NCI-H1417 treated with DMSO at 0.1 percent for 48 hours (cell line): ENCODE measurements at regions not wholly inside any gene's neighbourhood (a gene's known extent, or its start where the extent isn't known, plus 50 kb on each side); places are given as distances from the start of the nearest gene placed in this dataset.
"Not testable (repeated sequence)": the region's sequence is repeated elsewhere in the genome, so short reads cannot be mapped to it uniquely, and the experiment has no call there.

ENCODE experiments used
- DNase-seq: peaks from one replicate; lab custom pipeline; 2025; lab: John Stamatoyannopoulos, UW

DNA sequence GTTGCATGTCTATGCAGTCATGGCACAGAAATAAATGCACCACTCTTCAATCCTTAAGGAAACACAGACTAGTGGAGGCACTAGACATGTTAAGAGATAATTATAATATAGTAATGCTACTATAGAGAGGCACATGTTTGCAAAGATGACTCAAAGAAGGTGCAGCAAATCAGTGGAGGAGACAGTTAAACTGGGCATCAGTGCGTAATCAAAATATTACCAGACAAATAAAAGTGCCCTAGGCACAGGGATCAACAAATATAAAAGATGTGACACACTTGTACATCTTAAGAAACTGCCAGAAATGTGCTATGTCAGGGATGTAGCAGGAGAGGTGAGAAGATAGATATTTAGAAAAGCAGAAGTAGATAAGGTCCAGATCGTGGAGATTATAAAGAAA, 642.1 kb downstream of the SLCO4C1 start:
- DNase-seq = no peak

DNA sequence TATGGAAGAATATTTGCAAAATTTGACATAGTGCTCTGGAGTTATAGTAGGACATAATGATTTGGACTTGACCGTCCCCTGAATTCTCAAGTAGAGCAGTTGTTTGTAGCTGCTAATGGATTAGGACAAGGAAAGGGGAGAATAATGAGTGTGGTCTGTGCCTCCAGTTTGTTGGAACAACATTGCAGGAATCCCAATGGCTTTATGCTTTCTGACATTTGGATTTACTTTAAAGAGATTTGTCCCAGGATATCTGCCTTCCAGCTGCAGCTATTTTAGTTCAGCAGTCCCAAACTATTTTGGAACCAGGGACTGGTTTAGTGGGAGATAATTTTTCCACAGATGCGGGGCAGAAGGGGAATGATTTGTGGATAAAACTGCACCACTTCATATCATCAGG, 648.2 kb downstream of the SLCO4C1 start:
- DNase-seq = no peak

DNA sequence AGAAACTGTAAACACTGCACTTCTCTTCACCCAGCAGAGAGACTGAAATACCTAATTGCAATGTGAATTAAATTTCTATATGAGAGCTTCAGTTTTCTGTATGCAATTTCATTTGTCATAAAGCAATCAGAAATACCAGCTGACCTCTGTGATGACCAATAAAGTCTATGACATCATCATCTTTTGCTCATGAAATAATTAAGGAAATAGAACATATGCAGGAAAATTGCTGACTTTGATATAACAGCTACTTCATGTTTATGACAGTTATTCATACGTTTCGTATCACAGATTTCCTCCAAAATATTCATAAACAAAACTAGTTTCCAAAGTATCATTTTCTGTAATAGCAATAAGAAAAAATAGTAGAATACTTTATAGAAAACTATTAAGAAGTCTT, 652.3 kb downstream of the SLCO4C1 start:
- no peak for DNase-seq

DNA sequence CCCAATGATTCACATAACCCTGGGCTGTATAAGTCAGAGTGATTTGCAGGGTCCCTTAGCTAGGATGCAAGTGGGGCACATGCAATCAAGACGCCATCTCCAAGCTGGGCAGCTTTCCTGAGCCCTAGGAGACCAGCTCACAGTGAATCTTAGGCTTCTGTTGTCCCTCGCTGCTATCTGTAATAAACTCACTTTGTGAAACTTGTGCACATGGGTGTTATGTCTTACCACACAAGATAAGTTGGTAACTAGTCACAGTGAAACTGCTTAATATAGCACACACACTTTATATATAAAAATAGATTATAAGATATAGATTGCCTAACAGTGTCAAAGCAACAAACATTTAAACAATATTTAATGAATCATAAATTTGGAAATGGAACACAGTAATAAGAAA, 658.5 kb downstream of the SLCO4C1 start:
- DNase-seq = no peak

DNA sequence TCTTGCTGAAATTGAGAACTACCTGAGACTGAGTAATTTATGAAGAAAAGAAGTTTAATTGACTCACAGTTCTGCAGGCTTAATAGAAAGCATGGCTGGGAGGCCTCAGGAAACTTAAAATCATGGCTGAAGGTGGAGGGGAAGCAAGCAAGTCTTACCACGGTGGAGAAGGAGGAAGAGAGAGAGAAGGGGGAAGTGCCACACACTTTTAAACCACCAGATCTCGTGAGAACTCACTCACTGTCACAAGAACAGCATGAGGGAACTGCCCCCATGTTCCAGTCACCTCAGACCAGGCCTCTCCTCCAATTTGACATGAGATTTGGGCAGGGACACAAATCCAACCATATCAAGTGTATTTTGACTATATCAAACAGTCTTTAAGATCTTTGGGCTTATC, 668.3 kb downstream of the SLCO4C1 start:
- not testable (repeated sequence) for DNase-seq

DNA sequence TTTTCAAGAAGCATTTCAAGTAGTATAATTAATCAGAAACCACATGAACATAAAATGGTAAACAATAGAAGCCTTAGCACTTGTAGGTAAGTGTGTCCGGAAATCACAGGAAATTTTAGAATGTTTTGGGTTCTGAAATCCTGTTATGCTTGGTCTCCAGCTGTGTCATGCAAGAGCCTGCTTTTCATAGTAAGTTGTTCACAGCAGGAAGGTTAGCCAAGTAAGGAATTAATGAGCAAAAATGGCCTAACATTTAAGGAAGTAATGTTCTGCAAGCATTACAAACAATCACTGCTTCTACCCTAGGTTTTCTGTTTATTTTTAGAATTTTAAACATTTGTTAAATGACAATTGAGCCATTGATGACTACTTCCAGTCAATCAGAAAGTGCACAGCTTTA, 669.5 kb downstream of the SLCO4C1 start:
- DNase-seq = peak; percentile 34

DNA sequence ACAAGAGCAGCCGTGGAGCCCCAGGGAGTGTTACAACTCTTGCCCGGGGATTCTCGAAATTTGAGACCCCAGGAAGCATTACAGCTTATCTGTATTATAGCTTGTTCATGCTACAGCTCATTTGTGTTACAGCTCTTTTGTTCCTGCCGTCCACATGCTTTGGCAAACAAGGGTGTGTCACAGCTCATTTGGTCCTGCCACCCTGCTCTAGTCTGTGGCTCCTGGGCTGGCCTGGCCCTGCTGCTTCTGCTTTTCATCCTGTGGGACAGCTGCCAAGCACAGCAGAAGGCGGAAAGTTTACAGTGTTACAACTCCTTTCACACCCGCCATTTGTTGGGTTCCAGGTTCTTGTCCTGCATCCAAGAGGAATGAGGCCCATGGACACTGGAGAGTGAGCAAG, 685.0 kb downstream of the SLCO4C1 start:
- DNase-seq = no peak

DNA sequence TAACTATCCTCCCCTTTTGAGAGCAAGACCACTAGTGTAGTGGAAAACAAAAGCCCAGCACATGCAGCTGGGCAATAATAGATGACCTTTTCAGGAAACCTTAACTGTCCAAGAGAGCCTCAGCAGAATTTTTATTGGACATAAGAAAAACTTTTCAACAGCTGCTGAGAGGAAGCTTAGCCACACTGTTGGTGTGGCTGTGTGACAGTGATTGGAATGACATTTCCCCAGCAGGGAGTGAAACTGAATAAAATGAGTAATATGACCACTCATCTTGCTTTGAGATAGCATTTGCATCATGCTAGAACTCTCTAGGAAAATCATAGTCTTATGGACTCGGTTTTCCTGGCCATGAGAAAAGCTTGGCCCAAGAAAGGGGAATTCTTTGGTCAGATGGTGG, 687.8 kb downstream of the SLCO4C1 start:
- DNase-seq = no peak

DNA sequence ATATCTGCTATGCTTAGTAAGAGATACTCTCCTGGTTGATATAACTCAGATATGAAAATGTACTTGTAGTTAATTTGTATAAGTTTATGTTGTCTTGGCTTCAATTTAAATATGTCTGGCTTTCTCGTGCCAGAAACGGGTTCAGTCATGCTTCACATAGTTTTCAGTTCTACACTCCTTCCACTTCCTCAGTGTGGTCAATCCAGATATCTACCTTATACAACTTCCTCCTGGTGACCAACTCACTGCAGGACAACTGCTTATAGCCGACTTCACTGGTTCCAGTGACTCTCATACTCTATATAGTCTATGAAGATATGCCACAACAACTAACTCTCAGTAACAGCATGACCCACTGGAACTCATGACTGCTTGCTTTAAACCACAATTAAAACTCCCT, 690.4 kb downstream of the SLCO4C1 start:
- DNase-seq = no peak

DNA sequence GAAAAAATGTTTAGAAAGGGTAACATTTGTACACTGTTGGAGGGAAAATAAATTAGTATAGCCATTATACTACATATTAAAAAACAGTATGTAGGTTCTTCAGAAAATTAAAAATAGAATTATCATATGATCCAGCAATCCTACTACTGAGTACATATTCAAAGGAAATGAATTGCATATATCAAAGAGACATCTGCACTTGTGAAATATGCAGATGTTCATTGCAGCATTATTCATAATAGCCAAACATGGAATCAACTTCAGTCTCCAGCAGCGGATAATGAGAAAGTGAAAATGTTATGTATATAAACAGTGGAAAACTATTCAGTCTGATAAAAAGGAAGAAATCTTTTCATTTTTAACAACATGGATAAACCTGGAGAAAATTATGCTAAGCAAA, 695.5 kb downstream of the SLCO4C1 start:
- DNase-seq = no peak

DNA sequence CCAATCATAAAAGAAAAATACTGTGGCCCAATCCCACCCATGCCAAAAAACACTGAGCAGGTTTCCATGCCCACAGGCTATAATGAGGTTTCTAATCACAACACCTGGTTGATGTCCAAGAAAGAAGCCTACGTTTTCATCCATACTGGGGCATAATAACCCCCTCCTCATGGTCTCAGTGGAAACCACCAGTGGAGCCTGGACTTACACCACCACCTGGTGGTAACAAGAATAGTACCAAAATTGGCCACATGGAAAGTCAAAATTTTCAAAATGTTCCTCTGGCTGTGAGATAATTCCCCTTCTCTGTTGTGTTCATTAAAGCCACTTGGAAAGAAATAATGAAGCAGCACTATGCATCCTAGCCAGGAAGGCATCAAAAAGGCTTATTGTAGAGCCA, 687.3 kb upstream of the ST8SIA4 start:
- DNase-seq = no peak

DNA sequence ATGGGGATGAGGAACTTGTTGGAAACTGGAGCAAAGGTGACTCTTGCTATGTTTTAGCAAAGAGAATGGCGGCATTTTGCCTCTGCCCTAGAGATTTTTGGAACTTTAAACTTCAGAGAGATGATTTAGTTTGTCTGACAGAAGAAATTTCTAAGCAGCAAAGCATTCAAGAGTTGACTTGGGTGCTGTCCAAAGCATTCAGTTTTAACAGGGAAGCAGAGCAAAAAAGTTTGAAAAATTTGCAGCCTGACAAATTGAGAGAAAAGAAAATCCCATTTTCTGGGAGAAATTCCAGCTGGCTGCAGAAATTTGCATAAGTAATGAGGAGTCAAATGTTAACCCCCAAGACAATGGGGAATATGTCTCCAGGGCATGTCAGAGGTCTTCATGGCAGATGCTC, 682.3 kb upstream of the ST8SIA4 start:
- DNase-seq = no peak

DNA sequence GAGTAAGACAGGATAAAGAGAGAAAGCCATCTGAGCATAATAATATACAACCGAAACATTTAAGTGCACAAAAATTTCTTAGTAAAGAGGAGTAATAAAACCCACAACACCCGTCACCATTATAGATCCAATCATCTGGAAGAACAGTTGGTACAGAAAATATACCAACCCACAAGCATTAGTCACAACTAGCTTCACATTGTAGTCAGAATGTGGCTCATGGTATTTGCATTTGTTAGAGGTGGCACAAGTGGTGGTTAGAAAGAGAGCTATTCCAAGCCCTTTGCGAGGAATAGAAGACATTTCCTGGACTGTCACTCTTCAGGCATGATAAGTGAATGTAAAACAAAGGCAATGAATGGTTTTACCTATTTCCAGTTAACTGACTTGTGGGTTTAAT, 677.5 kb upstream of the ST8SIA4 start:
- DNase-seq = no peak

DNA sequence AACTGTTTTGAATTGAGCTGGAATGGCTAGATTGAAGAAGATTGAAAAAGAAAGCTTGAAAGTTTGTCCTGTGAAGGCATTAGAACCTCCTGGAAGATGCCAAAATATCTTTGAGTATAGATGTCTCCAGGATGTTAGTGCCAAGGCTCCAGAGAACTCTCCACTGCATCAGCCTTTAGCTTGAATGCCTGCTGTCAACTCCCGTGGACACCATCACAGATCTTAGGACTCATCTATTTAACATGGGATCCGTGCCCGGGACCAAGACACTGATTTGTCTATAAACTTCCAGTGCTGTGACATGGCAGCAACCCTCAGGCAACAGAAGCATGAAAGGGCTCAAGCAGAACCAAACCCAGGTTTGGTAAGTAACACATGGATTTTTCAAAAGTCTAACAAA, 670.9 kb upstream of the ST8SIA4 start:
- no peak for DNase-seq

DNA sequence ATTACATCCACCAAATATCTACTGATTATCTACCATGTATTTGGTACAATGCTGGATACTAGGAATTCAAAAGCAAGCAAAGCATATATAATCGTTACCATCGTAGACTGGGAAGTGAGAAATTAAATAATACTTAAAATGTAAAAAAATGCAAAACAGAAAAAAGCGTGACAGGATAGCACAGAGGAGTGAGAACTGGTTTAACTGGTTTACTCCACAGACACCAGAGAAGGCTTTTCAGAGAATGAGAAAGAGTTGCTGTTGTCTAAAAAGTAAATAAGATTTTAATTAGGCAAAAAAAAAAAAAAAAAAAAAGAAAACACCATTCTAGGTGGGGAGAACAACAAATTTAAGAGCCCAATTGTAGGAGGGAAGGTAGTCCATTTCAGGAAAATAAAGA, 657.9 kb upstream of the ST8SIA4 start:
- DNase-seq = no peak

DNA sequence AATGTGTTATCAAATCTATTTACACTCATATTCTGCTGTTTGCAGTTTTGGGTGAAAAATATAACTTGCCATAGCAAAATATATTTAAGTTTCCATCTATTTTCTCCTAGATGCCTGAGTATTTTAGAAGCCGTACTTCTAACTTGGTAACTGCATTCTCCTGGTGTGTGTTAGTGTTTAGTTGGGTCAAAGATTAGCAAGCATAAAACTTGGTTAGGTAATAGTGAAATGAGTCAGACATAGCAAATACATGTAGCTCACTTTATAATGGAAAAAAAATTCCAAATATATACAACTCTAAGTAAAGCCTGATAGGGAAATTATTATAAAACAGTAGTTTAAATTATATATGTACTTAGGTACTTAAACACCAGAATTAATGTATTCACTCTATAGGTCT, 640.7 kb upstream of the ST8SIA4 start:
- no peak for DNase-seq

DNA sequence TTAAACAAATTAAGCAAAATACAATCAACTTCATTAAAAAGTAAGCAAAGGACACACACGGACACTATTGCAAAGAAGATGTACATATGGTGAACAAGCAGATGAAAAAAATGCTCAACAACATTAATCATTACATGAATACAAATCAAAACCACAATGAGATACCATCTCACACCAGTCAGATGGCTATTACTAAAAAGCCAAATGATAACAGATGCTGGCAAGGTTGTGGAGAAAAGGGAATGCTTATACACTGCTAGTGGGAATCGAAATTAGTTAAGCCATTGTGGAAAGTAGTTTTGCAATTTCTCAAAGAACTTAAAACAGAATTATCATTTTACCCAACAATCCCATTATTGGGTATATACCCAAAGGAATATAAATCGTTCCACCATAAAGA, 636.2 kb upstream of the ST8SIA4 start:
- no peak for DNase-seq

DNA sequence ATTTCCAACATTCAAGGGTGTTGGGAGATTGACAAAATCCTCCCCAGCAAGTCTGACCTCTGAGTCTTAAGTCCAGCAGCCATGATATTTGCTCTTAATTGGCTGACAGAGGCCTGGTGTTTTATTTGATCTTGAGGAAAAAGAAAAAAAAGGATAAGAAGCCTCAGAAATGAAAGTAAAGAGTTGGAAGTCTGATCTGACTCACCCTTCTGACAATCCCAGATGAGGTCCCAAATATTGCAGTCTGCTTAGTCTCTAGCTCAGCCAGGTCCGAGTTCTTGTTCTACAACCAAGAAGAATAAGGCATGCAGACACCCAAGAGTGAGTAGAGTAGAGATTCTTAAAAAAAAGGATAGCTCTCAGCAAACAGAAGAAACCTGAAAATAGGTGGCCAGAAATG, 632.5 kb upstream of the ST8SIA4 start:
- DNase-seq = no peak

DNA sequence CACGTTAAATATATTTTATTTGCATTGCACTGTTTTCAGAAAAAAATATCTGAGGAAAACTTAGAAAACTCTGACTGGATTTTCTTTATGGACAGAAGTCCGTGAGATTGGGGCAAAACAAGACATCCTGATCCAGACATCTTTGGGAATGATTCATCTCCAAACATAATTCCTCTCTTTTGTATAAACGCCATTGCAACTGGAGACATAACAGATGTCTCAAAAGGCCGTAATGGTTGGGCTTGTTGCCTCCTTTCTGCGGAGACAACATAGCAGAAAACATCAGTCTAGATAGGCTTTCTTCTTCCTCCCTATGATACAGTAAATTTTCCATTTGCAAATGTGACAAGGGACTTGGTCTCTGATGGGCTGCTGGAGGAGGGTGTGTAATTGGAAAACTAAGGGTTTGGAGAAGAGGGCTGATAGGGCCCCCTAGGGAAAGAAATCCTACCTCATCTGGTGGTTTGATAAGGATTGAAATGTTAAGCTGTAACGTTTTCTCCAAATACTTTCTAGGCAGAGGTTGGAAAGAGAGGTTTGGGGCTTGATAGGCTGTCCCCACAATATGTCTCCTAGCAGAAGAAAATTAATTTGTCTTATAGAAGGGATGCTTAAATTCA, 631.5 kb upstream of the ST8SIA4 start:
- DNase-seq = no peak

DNA sequence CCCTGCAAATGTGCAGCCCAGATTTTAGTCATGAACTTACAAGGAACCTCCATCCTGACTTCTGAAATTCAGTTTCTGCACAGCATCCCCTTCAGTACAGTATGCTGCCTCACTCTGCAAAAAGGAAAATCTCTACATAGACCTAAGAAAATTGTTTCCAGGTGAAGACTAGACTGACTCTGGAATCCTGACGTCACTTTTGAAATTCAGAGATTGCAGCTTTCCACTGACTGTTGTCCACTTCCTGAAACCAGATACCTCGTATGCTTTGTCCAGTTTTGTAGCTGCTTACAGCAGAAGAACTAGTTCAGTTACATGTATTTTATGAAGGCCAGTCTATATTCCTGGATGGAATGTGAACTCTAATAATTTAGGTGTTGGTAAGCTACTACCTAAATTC, 629.3 kb upstream of the ST8SIA4 start:
- DNase-seq = no peak

DNA sequence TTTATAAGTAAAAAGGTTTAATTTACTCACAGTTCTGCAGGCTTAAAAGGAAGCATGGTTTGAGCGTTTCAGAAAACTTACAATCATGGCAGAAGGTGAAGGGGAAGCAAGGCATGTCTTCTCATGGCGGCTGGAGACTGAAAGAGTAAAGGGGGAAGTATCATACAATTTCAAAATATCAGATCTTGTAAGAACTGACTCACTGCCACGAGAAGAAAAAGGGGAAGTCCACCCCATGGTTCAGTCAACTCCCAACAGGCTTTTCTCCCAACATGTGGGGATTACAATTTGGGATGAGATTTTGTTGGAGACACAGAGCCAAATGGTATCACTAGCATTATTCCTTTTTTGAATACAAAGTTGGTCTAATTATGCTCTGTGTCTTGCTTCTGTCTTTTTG, 627.9 kb upstream of the ST8SIA4 start:
- no peak for DNase-seq

DNA sequence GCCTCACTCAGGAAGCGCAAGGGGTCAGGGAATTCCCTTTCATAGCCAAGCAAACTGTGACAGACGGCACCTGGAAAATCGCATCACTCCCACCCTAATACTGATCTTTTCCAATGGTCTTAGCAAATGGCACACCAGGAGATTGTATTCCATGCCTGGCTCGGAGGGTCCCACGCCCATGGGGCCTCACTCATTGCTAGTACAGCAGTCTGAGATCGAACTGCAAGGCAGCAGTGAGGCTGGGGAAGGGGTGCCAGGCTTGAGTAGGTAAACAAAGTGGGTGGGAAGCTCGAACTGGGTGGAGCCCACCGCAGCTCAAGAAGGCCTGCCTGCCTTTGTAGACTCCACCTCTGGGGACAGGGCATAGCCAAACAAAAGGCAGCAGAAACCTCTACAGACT, 626.0 kb upstream of the ST8SIA4 start:
- DNase-seq = not testable (repeated sequence)

DNA sequence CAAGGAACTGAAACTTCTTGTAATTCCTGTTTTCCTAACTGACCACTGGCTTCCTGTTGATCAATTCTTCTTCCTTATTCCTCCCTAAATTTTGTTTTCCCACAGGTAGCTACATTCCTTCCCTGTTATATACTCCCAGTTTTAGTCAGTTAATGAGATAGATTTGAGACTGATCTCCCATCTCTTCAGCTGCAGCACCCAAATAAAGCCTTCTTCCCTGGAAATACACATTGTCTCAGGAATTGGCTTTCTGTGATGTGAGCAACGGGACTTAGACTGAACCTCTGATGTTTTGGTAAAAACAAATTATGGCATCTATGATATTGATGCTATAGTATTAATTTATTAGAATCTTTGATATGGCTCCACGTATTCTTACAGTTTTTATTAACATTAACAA, 617.3 kb upstream of the ST8SIA4 start:
- no peak for DNase-seq

DNA sequence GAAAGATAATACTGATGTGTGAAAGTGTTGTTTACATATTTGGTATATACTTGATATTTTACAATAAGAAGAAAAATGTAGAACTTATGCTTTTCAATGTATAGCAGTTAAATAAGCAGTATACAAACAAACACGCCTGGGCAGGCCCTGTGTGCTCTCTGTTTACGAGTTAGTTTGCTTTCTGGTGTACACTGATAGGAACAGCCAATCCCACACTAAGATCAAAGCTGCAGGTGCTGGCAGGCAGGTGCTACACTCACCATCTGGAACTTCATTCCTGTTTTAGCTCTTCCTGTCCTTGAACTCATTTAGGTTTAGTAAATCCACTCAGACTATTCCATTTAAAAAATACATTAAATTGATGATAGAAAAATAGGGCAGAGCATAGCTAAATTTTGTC, 614.7 kb upstream of the ST8SIA4 start:
- DNase-seq = no peak

DNA sequence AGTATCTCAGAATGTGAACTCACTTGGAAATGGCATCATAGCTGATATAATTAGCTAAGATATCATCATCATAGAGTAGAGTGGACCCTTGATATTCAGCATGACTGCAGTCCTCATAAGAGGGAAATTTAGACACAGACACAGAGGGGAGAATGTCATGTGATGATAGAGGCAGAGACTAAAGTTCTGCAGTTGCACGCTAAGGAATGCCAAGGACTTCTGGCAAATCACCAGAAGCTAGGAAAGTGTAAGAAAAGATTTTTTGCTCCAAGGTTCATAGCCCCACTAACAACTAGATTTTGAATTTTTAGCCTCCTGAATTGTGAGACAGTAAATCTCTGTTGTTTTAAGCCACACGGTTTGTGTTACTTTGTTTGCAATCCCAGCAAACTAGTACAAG, 612.6 kb upstream of the ST8SIA4 start:
- no peak for DNase-seq
